Progenitor cell of endocrine pancreas (in vitro differentiated cells): ENCODE measurements at regions not wholly inside any gene's neighbourhood (a gene's known extent, or its start where the extent isn't known, plus 50 kb on each side); places are given as distances from the start of the nearest gene placed in this dataset.

Experiments
- DNase-seq: peaks from one replicate; pipeline ENCODE4 v3.0.0; 2021; ENCODE audit warnings: low spot score; ENCODE audit not compliant: unreplicated experiment
- H3K27ac Mint-ChIP-seq: 2 replicates; pipeline ENCODE4 v1.8.0; 2021; ENCODE audit warnings: mild to moderate bottlenecking, moderate library complexity, mixed read lengths
- H3K27me3 Mint-ChIP-seq: 2 replicates; pipeline ENCODE4 v1.8.0; 2021; ENCODE audit warnings: mixed read lengths
- H3K36me3 Mint-ChIP-seq: 2 replicates; pipeline ENCODE4 v1.8.0; 2022; ENCODE audit warnings: mixed read lengths; ENCODE audit not compliant: insufficient read depth
- H3K4me1 Mint-ChIP-seq: 2 replicates; pipeline ENCODE4 v1.8.0; 2021; ENCODE audit warnings: low read depth, mixed read lengths
- H3K4me3 Mint-ChIP-seq: 2 replicates; pipeline ENCODE4 v1.8.0; 2021; ENCODE audit warnings: low read depth, mild to moderate bottlenecking, moderate library complexity, mixed read lengths
- H3K9me3 Mint-ChIP-seq: 2 replicates; pipeline ENCODE4 v1.8.0; 2021; ENCODE audit warnings: low read depth, mixed read lengths
- CTCF ChIP-seq: fragments of 200-600 bp; sonication (generic); IDR thresholded peaks from one replicate; pipeline ENCODE4 v1.5.0; 2021; ENCODE audit warnings: antibody characterized with exemption, mild to moderate bottlenecking; ENCODE audit not compliant: unreplicated experiment

DNA sequence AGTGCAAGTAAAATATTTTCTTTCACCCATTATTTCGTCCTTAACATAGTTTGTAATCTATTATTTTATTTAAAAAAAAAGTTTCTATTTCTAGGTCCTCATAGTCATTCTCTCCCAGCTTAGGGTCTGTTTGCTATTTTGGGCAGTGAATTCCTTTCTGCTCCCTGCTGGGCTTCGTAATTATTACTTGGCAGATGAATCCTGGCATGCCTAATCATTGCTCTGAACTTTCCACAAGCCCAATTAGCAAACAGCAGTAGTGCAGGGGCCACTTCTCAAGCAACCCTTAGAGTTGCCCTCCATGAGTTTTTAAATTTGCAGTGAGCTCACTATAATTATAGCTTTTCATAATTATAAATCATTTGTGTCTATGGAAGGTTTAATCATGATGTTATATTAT, 1378.3 kb upstream of the SEL1L start:
- TF ChIP-seq CTCF: no peak
- H3K4me1 Mint-ChIP-seq: peaks cover 4% of the 10 kb centered on the region

DNA sequence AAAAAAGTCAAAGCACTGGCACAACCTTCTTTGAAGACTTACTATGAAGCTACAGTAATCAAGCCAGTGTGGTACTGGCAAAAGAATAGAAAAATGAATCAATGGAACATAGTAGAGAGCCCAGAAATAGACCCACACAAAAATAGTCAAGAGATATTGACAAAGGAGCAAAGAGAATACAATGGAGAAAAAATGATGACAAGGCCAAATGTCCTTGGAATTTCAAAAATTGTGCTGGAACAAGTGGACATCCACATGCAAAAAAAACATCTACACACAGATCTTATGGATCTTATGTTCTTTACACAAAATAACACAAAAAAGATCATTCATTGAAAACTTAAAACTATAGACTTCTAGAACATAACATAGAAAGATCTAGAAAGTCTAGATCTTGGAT, 1379.7 kb upstream of the SEL1L start:
- Mint-ChIP-seq H3K4me1 (peaks cover 4% of the 10 kb centered on the region), H3K36me3 (no peaks in the 10 kb centered on the region), H3K4me3 (no peak overlapping the region), H3K9me3 (no peaks in the 10 kb centered on the region), H3K27ac (no peak overlapping the region), H3K27me3 (no peaks in the 10 kb centered on the region)
- no peak for TF ChIP-seq CTCF
- DNase-seq: no peak

More for the DNA sequence above, 1378.3 kb upstream of the SEL1L start:
- Mint-ChIP-seq H3K9me3 (no peaks in the 10 kb centered on the region), H3K4me3 (no peak overlapping the region), H3K27ac (no peak overlapping the region), H3K36me3 (no peaks in the 10 kb centered on the region), H3K27me3 (no peaks in the 10 kb centered on the region)
- no peak for DNase-seq

DNA sequence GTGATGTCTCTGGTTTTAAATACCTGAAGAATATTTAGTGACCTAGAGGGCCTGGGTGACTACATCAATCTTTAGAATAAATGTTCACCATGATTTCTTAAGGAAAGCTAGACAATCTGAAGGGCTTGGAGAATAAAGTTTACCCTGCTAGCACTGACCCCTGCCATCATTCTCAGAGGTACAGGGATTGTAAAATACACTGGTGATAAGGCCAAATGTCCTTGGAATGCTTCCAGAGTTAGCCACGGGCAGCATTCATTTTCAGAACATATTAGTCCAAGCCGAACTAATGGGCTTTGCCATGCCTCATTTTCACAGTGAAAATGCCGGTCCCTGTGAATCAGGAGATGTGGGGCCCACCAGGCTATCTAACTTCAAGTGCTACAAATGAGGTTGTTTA, 1381.7 kb upstream of the SEL1L start:
- DNase-seq: no peak
- no peak overlapping the region for H3K27ac Mint-ChIP-seq
- H3K4me1 Mint-ChIP-seq: peaks cover 4% of the 10 kb centered on the region
- H3K36me3 Mint-ChIP-seq: no peaks in the 10 kb centered on the region
- H3K4me3 Mint-ChIP-seq: no peak overlapping the region
- TF ChIP-seq CTCF: no peak
- H3K27me3 Mint-ChIP-seq: no peaks in the 10 kb centered on the region
- no peaks in the 10 kb centered on the region for H3K9me3 Mint-ChIP-seq

GRCh38 chr14:82935691-82936090, 1402.0 kb upstream of the SEL1L start:
- Mint-ChIP-seq H3K27ac (no peak overlapping the region), H3K27me3 (no peaks in the 10 kb centered on the region), H3K4me1 (no peaks in the 10 kb centered on the region), H3K36me3 (no peaks in the 10 kb centered on the region), H3K9me3 (no peaks in the 10 kb centered on the region), H3K4me3 (no peak overlapping the region)
- no peak for DNase-seq
- no peak for TF ChIP-seq CTCF

DNA sequence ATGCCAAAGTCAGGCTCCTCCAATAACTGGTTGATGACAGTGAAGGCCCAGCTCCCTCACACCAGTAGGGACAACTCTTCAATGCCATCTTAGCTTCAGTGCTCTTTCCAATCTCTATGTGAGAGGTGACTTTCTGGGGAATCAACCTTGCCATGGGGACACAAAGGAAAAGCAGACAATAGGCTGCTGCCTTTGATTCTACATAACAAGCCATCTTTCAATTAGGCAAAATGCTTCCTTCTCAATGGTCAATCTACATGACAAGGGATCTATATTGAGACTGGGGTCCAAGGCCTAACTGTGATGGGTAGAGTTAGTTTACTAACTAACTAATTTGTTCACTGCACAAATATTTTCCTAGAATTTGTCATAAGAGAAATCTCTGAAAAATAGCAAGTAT, 1417.5 kb upstream of the SEL1L start:
- no peaks in the 10 kb centered on the region for H3K36me3 Mint-ChIP-seq
- H3K4me1 Mint-ChIP-seq: no peaks in the 10 kb centered on the region
- no peaks in the 10 kb centered on the region for H3K9me3 Mint-ChIP-seq
- no peak overlapping the region for H3K27ac Mint-ChIP-seq
- no peak for DNase-seq
- TF ChIP-seq CTCF: no peak
- no peak overlapping the region for H3K4me3 Mint-ChIP-seq
- no peaks in the 10 kb centered on the region for H3K27me3 Mint-ChIP-seq

- Mint-ChIP-seq H3K27ac (no peak overlapping the region), H3K9me3 (no peaks in the 10 kb centered on the region), H3K27me3 (no peaks in the 10 kb centered on the region), H3K4me3 (no peak overlapping the region), H3K4me1 (no peaks in the 10 kb centered on the region), H3K36me3 (no peaks in the 10 kb centered on the region)
- DNase-seq: no peak
- TF ChIP-seq CTCF: no peak
Measured at GRCh38 chr14:82963756-82964155, 1430.1 kb upstream of the SEL1L start.
